ENCODE measurements at regions not wholly inside any gene's neighbourhood (a gene's known extent, or its start where the extent isn't known, plus 50 kb on each side); places are given as distances from the start of the nearest gene placed in this dataset.

DNA sequence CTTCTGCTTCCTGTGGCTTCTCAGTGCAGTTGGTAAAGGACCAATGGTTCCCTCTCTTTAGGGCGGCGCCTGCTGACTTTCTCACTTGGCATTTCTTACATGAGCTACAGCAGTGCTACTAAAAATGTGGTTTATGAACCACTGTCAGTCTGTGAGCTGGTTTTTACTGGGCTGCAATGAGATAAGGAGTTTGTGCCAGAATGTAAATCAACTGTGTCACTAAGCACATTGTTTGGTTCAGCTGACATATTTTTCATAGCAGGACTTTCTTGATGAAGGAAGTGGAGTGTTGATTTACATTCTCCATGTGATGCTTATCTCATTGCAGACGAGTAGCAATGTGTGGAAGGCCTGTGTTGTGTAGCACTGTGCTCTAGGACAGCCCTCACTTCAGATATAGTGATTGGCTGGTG is 463.3 kb downstream of the SOX6 start:
- 0% methylated on average over 3 of the region's 3 CpGs for WGBS (ENCODE audit: low lambda C conversion rate)
- Histone ChIP-seq H4K20me1 (ENCODE audit: insufficient read depth, low read length) (no peaks in the 10 kb centered on the region), H3K27ac (ENCODE audit: extremely low read length, insufficient read depth, low read length) (no peak overlapping the region), H3K4me3 (replicated peaks in 1 of 3; ENCODE audit: insufficient read depth in 1 of 3, low read depth in 2 of 3, low read length in 3 of 3) (no peak overlapping the region), H3K36me3 (replicated peaks in 1 of 2; ENCODE audit: control insufficient read depth in 1 of 2, insufficient read depth in 2 of 2, low read length in 2 of 2) (no peaks in the 10 kb centered on the region), H3K79me2 (ENCODE audit: insufficient read depth, low read length) (no peaks in the 10 kb centered on the region), H2AFZ (ENCODE audit: low read length) (no peak overlapping the region), H3K27me3 (ENCODE audit: control insufficient read depth in 1 of 2, insufficient read depth in 2 of 2, low read length in 2 of 2) (peaks cover 0 to 18% of the 10 kb centered on the region in 2 experiments; a peak in 3 of 5 replicates), H3K4me1 (ENCODE audit: insufficient read depth, low read length) (no peaks in the 10 kb centered on the region), H3K4me2 (ENCODE audit: low read depth, low read length) (no peak overlapping the region), H3K9me3 (ENCODE audit: low read length) (no peaks in the 10 kb centered on the region), H3K9ac (ENCODE audit: insufficient read depth, low read depth, low read length) (no peak overlapping the region)
- FAIRE-seq (no peak), ATAC-seq (no peak), DNase-seq (ENCODE audit: low spot score) (no peak)
- POLR2A ChIA-PET: no interaction called here
- CTCF ChIA-PET (ENCODE audit: low intra/inter-chr PET ratio, low total read pairs): no interaction called here
- intact Hi-C loops (cut with micrococcal nuclease; ENCODE audit: unreplicated experiment): no loop called here
- BruUV-seq (replicated peaks): no TSS peak
- no peak for TF ChIP-seq TMF1 (CRISPR knock-in tag; IDR thresholded peaks at IDR 0.05; ENCODE audit: low read depth)
- no peak for TF ChIP-seq KMT2B (CRISPR knock-in tag; IDR thresholded peaks at IDR 0.05)
- no peak for TF ChIP-seq KDM3A (CRISPR knock-in tag; IDR thresholded peaks at IDR 0.05; ENCODE audit: low read depth)
- no peak for TF ChIP-seq SIX4 (CRISPR knock-in tag; IDR thresholded peaks at IDR 0.05)
- no peak for TF ChIP-seq ZIK1 (CRISPR knock-in tag; IDR thresholded peaks at IDR 0.05; ENCODE audit: borderline replicate concordance, low read depth)
- TF ChIP-seq, protein P1, sequence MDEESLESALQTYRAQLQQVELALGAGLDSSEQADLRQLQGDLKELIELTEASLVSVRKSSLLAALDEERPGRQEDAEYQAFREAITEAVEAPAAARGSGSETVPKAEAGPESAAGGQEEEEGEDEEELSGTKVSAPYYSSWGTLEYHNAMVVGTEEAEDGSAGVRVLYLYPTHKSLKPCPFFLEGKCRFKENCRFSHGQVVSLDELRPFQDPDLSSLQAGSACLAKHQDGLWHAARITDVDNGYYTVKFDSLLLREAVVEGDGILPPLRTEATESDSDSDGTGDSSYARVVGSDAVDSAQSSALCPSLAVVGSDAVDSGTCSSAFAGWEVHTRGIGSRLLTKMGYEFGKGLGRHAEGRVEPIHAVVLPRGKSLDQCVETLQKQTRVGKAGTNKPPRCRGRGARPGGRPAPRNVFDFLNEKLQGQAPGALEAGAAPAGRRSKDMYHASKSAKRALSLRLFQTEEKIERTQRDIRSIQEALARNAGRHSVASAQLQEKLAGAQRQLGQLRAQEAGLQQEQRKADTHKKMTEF (CRISPR knock-in tag; IDR thresholded peaks at IDR 0.05): no peak
- no peak for TF ChIP-seq SNAPC2 (CRISPR knock-in tag; IDR thresholded peaks at IDR 0.05)
- no peak for TF ChIP-seq GPN1 (CRISPR knock-in tag; IDR thresholded peaks at IDR 0.05; ENCODE audit: borderline replicate concordance)
- no peak for TF ChIP-seq ZNF709 (CRISPR knock-in tag; IDR thresholded peaks at IDR 0.05)
- TF ChIP-seq, protein P2, sequence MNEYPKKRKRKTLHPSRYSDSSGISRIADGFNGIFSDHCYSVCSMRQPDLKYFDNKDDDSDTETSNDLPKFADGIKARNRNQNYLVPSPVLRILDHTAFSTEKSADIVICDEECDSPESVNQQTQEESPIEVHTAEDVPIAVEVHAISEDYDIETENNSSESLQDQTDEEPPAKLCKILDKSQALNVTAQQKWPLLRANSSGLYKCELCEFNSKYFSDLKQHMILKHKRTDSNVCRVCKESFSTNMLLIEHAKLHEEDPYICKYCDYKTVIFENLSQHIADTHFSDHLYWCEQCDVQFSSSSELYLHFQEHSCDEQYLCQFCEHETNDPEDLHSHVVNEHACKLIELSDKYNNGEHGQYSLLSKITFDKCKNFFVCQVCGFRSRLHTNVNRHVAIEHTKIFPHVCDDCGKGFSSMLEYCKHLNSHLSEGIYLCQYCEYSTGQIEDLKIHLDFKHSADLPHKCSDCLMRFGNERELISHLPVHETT (CRISPR knock-in tag; conservative IDR thresholded peaks at IDR 0.05): no peak
- no peak for TF ChIP-seq ATF7 (IDR thresholded peaks at IDR 0.05)
- no peak for TF ChIP-seq ATF7 (CRISPR knock-in tag; IDR thresholded peaks at IDR 0.05)
- TF ChIP-seq, protein P3, sequence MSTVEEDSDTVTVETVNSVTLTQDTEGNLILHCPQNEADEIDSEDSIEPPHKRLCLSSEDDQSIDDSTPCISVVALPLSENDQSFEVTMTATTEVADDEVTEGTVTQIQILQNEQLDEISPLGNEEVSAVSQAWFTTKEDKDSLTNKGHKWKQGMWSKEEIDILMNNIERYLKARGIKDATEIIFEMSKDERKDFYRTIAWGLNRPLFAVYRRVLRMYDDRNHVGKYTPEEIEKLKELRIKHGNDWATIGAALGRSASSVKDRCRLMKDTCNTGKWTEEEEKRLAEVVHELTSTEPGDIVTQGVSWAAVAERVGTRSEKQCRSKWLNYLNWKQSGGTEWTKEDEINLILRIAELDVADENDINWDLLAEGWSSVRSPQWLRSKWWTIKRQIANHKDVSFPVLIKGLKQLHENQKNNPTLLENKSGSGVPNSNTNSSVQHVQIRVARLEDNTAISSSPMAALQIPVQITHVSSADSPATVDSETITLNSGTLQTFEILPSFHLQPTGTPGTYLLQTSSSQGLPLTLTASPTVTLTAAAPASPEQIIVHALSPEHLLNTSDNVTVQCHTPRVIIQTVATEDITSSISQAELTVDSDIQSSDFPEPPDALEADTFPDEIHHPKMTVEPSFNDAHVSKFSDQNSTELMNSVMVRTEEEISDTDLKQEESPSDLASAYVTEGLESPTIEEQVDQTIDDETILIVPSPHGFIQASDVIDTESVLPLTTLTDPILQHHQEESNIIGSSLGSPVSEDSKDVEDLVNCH (CRISPR knock-in tag; IDR thresholded peaks at IDR 0.05): no peak
- no peak for TF ChIP-seq HIVEP1 (CRISPR knock-in tag; IDR thresholded peaks at IDR 0.05)
- TF ChIP-seq, protein P4, sequence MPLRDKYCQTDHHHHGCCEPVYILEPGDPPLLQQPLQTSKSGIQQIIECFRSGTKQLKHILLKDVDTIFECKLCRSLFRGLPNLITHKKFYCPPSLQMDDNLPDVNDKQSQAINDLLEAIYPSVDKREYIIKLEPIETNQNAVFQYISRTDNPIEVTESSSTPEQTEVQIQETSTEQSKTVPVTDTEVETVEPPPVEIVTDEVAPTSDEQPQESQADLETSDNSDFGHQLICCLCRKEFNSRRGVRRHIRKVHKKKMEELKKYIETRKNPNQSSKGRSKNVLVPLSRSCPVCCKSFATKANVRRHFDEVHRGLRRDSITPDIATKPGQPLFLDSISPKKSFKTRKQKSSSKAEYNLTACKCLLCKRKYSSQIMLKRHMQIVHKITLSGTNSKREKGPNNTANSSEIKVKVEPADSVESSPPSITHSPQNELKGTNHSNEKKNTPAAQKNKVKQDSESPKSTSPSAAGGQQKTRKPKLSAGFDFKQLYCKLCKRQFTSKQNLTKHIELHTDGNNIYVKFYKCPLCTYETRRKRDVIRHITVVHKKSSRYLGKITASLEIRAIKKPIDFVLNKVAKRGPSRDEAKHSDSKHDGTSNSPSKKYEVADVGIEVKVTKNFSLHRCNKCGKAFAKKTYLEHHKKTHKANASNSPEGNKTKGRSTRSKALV (CRISPR knock-in tag; IDR thresholded peaks at IDR 0.05): no peak
- TF ChIP-seq ADNP (CRISPR knock-in tag; IDR thresholded peaks at IDR 0.05): no peak
- no peak for TF ChIP-seq HOXA5 (CRISPR knock-in tag; IDR thresholded peaks at IDR 0.05)
- no peak for TF ChIP-seq GABPB1 (CRISPR knock-in tag; IDR thresholded peaks at IDR 0.05)
- no peak for TF ChIP-seq NRL (CRISPR knock-in tag; IDR thresholded peaks at IDR 0.05; ENCODE audit: borderline replicate concordance)
- TF ChIP-seq TOPORS (CRISPR knock-in tag; IDR thresholded peaks at IDR 0.05): no peak
- in situ Hi-C loops (cut with HindIII; ENCODE audit: extremely low pct_ligation_motif_present, low pct_unique_long_range_greater_than_20kb): loop anchor here (25.0 kb wide), 1 partner anchor 106 kb away; no protein-coding TSS in a partner anchor
